ENCODE measurements at regions not wholly inside any gene's neighbourhood (a gene's known extent, or its start where the extent isn't known, plus 50 kb on each side); places are given as distances from the start of the nearest gene placed in this dataset.

DNA sequence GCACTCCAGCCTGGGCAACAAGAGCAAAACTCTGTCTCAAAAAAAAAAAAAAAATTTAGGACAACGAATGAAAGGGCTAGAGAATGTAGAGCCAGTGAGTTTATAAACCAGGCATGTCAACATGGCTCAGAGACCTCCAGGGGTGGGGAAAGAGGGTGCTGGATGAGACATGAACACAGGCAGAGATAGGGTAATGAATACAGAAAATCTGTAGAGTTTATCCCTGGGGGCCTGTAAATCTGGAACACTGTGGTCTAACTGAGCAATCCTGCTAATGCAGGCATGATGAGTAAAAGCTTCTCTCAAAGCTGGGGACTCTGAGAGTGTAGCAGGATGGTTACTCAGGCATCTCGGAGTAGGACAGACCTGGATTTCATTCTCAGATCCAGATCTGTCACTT is 59.2 kb upstream of the IGFBP2 start (continued):
- no peak for TF ChIP-seq TBP (IDR thresholded peaks at IDR 0.05; ENCODE audit: low read depth, low read length)
- no peak for TF ChIP-seq TAF1 (IDR thresholded peaks at IDR 0.05; ENCODE audit: low read depth, low read length)
- no peak for TF ChIP-seq KDM1A (IDR thresholded peaks at IDR 0.05; ENCODE audit: borderline replicate concordance, low read length)
- TF ChIP-seq KDM4A (IDR thresholded peaks at IDR 0.05; ENCODE audit: low read depth, low read length, severe bottlenecking) = no peak
- TF ChIP-seq, protein P1, sequence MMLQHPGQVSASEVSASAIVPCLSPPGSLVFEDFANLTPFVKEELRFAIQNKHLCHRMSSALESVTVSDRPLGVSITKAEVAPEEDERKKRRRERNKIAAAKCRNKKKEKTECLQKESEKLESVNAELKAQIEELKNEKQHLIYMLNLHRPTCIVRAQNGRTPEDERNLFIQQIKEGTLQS (IDR thresholded peaks at IDR 0.05; ENCODE audit: insufficient read depth, low read depth, low read length) = no peak
- no peak for TF ChIP-seq MAFK (IDR thresholded peaks at IDR 0.05; ENCODE audit: low read depth, low read length)
- no peak for TF ChIP-seq SUZ12 (IDR thresholded peaks at IDR 0.05; ENCODE audit: low read length)
